Pancreas (tissue), 10 donors: ENCODE measurements at regions not wholly inside any gene's neighbourhood (a gene's known extent, or its start where the extent isn't known, plus 50 kb on each side); places are given as distances from the start of the nearest gene placed in this dataset.

Source experiments
- ATAC-seq, 4 donors: fragments of 200-7000 bp; cut with Tn5 transposase; one replicate each; pipeline versions ENCODE4 v1.8.0 to v1.9.1; 2020; ENCODE audit warnings: mild to moderate bottlenecking in 4 of 4, moderate library complexity in 4 of 4
- DNase-seq, 6 donors: peaks; one replicate each; pipeline ENCODE4 v3.0.0-alpha.2; 2020
- FAIRE-seq: peaks from 2 replicates; lab custom pipeline; 2012; peaks lifted over from hg19 to GRCh38; lab: Jason Lieb, UNC
- H3K27ac ChIP-seq, 4 donors: fragments of 200-600 bp; sonication (generic); 1 replicate in 3 of 4; 2 replicates in 1 of 4; pipeline versions ENCODE4 v1.5.0 to v1.8.0; 2020
- H3K27me3 ChIP-seq, 4 donors: fragments of 200-600 bp; one replicate each; pipeline ENCODE4 v1.8.0; 2021
- H3K36me3 ChIP-seq, 3 donors: fragments of 200-600 bp; sonication (generic) in 1 of 3; one replicate each; pipeline versions ENCODE4 v1.5.0 to v1.8.0; 2020 to 2021
- H3K4me1 ChIP-seq, 3 donors: fragments of 200-600 bp; one replicate each; pipeline ENCODE4 v1.8.0; 2021
- H3K4me3 ChIP-seq, 4 donors: fragments of 200-600 bp; sonication (generic) in 2 of 4; one replicate each; pipeline versions ENCODE4 v1.5.0 to v1.8.0; 2020 to 2021
- H3K9me3 ChIP-seq, 4 donors: fragments of 200-600 bp; one replicate each; pipeline ENCODE4 v1.8.0; 2021
- WGBS, 2 donors: extraction: QIAGEN DNeasy Blood & Tissue Kit; methylation state at CpG; one replicate each; pipeline ENCODE4 v1.1.7; 2013; 5-methylcytosine and 5-hydroxymethylcytosine counted together
- intact Hi-C, 3 donors: fragments of 100-400 bp; cut with DNase I; formaldehyde crosslinking; loops; one replicate each; pipeline versions ENCODE4 v1.11.1 to v1.14.2; 2022
- TF ChIP-seq, protein P1 (sequence below), 4 donors: fragments of 200-600 bp; sonication (generic) in 3 of 4; IDR thresholded peaks; one replicate each; pipeline versions ENCODE4 v1.5.0 to v1.8.0; 2021; ENCODE audit warnings: antibody characterized with exemption in 4 of 4
- donor health status: healthy with polysubstance abuse.
- donor health status: DM: no; HTN: no; CAD: no; lungs with moderate emphysema.
- donor health status: DM: no; HTN: no; CAD: no.
- donor health status: control.
- donor health status: control.
- donor health status: Bipolar disorder and iron deficiency.
- donor health status: DM: yes; HTN: yes; CAD: no.
- donor health status: DM: no; HTN: no; CAD: no.
- donor health status: DM: no; HTN: no; CAD: no.
- donor health status: DM: yes; HTN: yes; CAD: no.

DNA sequence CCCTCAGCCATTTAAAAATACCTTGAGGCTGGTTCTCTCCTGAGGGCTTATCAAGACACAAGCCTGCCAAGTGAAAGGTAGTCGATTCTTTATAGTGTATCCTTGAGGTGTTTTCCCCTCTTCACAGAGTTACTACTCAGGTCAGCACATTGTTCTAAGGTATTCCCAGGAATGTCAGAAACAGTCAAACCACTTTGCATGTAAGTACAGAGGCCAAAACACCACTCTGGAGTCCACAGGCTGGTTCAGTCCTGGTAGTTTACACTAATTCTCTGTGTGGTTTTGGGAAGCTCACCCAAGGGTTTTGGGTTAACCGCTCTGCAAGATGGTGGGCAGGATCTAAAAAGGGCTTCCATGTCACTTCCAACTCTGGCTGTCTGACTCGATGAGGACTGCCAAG lies 162.3 kb upstream of the PPP2R2B start:
- no peak for FAIRE-seq
- intact Hi-C loops = no loop called here
- no peaks in the 10 kb centered on the region for H3K4me1 ChIP-seq
- no peaks in the 10 kb centered on the region for H3K27me3 ChIP-seq
- no peak for DNase-seq
- H3K4me3 ChIP-seq = no peak overlapping the region
- H3K9me3 ChIP-seq = no peaks in the 10 kb centered on the region
- no peak overlapping the region for H3K27ac ChIP-seq
- no peaks in the 10 kb centered on the region for H3K36me3 ChIP-seq
- 66 to 75% methylated on average over 3 of the region's 3 CpGs for WGBS, 2 donors
- TF ChIP-seq, protein P1, sequence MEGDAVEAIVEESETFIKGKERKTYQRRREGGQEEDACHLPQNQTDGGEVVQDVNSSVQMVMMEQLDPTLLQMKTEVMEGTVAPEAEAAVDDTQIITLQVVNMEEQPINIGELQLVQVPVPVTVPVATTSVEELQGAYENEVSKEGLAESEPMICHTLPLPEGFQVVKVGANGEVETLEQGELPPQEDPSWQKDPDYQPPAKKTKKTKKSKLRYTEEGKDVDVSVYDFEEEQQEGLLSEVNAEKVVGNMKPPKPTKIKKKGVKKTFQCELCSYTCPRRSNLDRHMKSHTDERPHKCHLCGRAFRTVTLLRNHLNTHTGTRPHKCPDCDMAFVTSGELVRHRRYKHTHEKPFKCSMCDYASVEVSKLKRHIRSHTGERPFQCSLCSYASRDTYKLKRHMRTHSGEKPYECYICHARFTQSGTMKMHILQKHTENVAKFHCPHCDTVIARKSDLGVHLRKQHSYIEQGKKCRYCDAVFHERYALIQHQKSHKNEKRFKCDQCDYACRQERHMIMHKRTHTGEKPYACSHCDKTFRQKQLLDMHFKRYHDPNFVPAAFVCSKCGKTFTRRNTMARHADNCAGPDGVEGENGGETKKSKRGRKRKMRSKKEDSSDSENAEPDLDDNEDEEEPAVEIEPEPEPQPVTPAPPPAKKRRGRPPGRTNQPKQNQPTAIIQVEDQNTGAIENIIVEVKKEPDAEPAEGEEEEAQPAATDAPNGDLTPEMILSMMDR (IDR thresholded peaks at IDR 0.05) = no peak
- ATAC-seq = no peak

GRCh38 chr5:147044572-147045273 lies 166.2 kb upstream of the PPP2R2B start:
- ATAC-seq (no peak), FAIRE-seq (no peak), DNase-seq (no peak)
- H3K9me3 ChIP-seq = no peaks in the 10 kb centered on the region
- no peaks in the 10 kb centered on the region for H3K27me3 ChIP-seq
- no peak overlapping the region for H3K27ac ChIP-seq
- WGBS, 2 donors = 50 to 53% methylated on average over 2 of the region's 2 CpGs
- no peak overlapping the region for H3K4me3 ChIP-seq
- intact Hi-C loops = no loop called here
- TF ChIP-seq, protein P1 (IDR thresholded peaks at IDR 0.05) = no peak
- H3K36me3 ChIP-seq = no peaks in the 10 kb centered on the region
- H3K4me1 ChIP-seq = no peaks in the 10 kb centered on the region

DNA sequence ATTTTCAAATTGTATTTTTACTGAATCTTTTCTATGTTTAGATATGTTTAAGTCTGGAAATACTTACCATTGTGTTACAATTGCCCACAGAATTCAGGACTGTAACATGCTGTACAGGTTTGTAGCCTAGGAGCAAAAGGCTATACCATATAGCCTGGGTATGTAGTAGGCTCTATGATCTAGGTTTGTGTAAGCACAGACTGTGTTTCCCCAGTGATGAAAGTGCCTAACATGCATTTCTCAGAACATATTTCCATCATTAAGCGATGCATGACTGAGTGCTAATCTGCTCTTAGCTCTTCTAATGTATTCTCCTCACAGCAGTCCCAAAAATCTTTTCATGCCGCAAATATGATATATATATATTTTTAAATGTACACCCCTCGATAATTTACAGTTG lies 166.7 kb upstream of the PPP2R2B start:
- H3K36me3 ChIP-seq = no peaks in the 10 kb centered on the region
- H3K4me3 ChIP-seq = no peak overlapping the region
- TF ChIP-seq, protein P1 (IDR thresholded peaks at IDR 0.05) = no peak
- no peak for FAIRE-seq
- no peaks in the 10 kb centered on the region for H3K27me3 ChIP-seq
- 89 to 94% methylated on average over 3 of the region's 3 CpGs for WGBS, 2 donors
- intact Hi-C loops = no loop called here
- H3K4me1 ChIP-seq = no peaks in the 10 kb centered on the region
- no peak for ATAC-seq
- H3K27ac ChIP-seq = no peak overlapping the region
- no peaks in the 10 kb centered on the region for H3K9me3 ChIP-seq
- DNase-seq = no peak

DNA sequence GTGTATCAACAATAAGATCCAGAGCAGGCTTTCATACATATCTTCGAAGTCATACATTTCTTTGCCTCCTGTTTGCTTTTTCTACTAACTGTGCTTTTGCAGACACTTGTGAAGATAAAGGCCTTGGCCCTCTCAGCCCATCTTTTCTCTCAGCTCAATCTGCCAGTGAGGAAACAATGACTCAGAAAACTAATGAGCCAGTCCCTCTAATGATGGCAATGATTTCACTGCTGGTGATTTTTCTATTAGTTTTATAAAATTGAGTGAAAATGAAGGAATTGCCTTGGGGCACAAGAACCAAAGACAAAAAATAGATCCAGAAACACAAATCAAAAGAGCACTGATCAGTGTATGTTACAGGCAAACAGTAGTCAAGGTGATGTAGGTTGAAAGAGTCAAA lies 167.7 kb upstream of the PPP2R2B start:
- no peaks in the 10 kb centered on the region for H3K27me3 ChIP-seq
- no peak for DNase-seq
- intact Hi-C loops = no loop called here

DNA sequence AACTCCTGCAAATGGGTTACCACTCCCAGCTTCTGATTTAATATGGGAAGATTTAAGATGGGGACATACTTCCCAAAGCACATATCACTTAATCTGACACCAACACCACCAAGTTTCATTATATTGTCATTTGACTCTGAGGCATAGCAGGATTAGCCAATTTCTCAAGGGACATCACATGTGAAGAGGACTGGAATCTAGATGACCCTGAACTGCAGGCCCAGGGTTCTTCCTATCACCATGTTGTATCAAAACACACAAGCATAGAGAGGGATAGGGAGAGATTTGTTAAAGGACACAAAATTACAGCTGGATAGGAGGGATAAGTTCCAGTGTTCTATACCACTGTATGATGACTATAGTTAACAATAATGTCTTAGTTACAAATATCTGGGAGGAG lies 168.3 kb upstream of the PPP2R2B start:
- Histone ChIP-seq H3K9me3 (no peaks in the 10 kb centered on the region), H3K27me3 (peaks cover 0 to 1% (median 0%) of the 10 kb centered on the region in 4 donors), H3K4me1 (no peaks in the 10 kb centered on the region), H3K4me3 (no peak overlapping the region), H3K36me3 (no peaks in the 10 kb centered on the region), H3K27ac (no peak overlapping the region)
- FAIRE-seq = no peak
- intact Hi-C loops = no loop called here
- DNase-seq = no peak
- ATAC-seq = no peak
- TF ChIP-seq, protein P1 (IDR thresholded peaks at IDR 0.05) = no peak

More for the DNA sequence above, 167.7 kb upstream of the PPP2R2B start:
- WGBS, 2 donors = 70 to 76% methylated on average over 1 of the region's 1 CpG
- FAIRE-seq (no peak), ATAC-seq (no peak)
- Histone ChIP-seq H3K4me3 (no peak overlapping the region), H3K9me3 (no peaks in the 10 kb centered on the region), H3K4me1 (no peaks in the 10 kb centered on the region), H3K36me3 (no peaks in the 10 kb centered on the region), H3K27ac (no peak overlapping the region)
- TF ChIP-seq, protein P1 (IDR thresholded peaks at IDR 0.05) = no peak
